ENCODE measurements at regions not wholly inside any gene's neighbourhood (a gene's known extent, or its start where the extent isn't known, plus 50 kb on each side); places are given as distances from the start of the nearest gene placed in this dataset.

DNA sequence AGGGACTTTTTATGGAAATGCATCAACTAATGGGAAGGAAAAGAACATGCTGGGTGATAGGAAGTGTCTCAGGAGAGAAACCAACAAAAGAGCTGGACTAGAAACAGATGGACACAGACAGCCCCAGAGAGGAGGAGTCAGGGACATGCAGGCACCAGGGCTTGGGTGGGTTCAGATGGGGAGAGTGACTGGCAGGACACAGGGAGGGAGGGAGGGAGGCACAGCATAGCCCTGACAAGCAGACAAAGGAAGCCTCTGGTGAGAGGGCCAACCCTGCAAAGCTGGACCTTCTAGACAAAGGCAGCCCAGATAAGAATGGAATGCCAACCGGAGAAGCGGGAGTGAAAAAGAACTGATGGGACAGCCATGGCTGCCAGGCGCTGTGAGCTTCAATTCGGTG lies 568.8 kb downstream of the AJAP1 start (continued):
- TF ChIP-seq, protein P1, sequence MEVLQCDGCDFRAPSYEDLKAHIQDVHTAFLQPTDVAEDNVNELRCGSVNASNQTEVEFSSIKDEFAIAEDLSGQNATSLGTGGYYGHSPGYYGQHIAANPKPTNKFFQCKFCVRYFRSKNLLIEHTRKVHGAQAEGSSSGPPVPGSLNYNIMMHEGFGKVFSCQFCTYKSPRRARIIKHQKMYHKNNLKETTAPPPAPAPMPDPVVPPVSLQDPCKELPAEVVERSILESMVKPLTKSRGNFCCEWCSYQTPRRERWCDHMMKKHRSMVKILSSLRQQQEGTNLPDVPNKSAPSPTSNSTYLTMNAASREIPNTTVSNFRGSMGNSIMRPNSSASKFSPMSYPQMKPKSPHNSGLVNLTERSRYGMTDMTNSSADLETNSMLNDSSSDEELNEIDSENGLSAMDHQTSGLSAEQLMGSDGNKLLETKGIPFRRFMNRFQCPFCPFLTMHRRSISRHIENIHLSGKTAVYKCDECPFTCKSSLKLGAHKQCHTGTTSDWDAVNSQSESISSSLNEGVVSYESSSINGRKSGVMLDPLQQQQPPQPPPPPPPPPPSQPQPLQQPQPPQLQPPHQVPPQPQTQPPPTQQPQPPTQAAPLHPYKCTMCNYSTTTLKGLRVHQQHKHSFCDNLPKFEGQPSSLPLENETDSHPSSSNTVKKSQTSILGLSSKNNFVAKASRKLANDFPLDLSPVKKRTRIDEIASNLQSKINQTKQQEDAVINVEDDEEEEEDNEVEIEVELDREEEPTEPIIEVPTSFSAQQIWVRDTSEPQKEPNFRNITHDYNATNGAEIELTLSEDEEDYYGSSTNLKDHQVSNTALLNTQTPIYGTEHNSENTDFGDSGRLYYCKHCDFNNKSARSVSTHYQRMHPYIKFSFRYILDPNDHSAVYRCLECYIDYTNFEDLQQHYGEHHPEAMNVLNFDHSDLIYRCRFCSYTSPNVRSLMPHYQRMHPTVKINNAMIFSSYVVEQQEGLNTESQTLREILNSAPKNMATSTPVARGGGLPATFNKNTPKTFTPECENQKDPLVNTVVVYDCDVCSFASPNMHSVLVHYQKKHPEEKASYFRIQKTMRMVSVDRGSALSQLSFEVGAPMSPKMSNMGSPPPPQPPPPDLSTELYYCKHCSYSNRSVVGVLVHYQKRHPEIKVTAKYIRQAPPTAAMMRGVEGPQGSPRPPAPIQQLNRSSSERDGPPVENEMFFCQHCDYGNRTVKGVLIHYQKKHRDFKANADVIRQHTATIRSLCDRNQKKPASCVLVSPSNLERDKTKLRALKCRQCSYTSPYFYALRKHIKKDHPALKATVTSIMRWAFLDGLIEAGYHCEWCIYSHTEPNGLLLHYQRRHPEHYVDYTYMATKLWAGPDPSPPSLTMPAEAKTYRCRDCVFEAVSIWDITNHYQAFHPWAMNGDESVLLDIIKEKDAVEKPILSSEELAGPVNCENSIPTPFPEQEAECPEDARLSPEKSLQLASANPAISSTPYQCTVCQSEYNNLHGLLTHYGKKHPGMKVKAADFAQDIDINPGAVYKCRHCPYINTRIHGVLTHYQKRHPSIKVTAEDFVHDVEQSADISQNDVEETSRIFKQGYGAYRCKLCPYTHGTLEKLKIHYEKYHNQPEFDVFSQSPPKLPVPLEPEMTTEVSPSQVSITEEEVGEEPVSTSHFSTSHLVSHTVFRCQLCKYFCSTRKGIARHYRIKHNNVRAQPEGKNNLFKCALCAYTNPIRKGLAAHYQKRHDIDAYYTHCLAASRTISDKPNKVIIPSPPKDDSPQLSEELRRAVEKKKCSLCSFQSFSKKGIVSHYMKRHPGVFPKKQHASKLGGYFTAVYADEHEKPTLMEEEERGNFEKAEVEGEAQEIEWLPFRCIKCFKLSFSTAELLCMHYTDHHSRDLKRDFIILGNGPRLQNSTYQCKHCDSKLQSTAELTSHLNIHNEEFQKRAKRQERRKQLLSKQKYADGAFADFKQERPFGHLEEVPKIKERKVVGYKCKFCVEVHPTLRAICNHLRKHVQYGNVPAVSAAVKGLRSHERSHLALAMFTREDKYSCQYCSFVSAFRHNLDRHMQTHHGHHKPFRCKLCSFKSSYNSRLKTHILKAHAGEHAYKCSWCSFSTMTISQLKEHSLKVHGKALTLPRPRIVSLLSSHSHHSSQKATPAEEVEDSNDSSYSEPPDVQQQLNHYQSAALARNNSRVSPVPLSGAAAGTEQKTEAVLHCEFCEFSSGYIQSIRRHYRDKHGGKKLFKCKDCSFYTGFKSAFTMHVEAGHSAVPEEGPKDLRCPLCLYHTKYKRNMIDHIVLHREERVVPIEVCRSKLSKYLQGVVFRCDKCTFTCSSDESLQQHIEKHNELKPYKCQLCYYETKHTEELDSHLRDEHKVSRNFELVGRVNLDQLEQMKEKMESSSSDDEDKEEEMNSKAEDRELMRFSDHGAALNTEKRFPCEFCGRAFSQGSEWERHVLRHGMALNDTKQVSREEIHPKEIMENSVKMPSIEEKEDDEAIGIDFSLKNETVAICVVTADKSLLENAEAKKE (CRISPR knock-in tag; IDR thresholded peaks at IDR 0.05): no peak
- no peak for TF ChIP-seq EZH2 (IDR thresholded peaks at IDR 0.05; ENCODE audit: low read depth, unreplicated experiment)
- no peak for TF ChIP-seq ZNF331 (CRISPR knock-in tag; IDR thresholded peaks at IDR 0.05; ENCODE audit: low read depth)

DNA sequence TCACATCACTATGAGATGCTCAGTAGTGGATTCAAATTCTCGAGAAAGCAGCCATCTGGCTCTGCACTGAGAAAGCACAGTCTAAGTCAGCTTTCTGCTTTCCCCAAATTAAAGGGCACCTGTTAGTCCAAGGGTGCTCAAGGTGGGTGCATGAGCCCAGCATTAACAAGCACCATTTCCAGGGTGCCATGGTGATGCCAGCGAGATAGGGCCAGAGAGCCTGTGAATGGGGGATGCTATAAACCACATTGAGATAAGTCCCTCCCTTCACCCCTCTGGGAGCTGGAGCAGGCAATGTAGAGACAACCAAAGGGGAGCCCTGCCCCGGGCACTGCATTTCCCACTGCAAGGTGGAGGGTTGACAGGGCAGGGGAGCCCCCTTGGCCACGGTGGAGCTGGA lies 568.2 kb downstream of the AJAP1 start:
- Histone ChIP-seq H3K27me3 (ENCODE audit: insufficient read depth) (no peaks in the 10 kb centered on the region), H3K27ac (ENCODE audit: low read depth) (no peak overlapping the region), H3K4me3 (no peak overlapping the region), H4K20me1 (replicated peaks; ENCODE audit: insufficient read depth) (no peaks in the 10 kb centered on the region), H3K4me2 (no peak overlapping the region), H3K79me2 (replicated peaks; ENCODE audit: insufficient read depth) (no peaks in the 10 kb centered on the region), H3K4me1 (ENCODE audit: insufficient read depth) (no peaks in the 10 kb centered on the region), H3K36me3 (ENCODE audit: insufficient read depth) (peaks cover 5% of the 10 kb centered on the region; the same call in 1 of the 2 replicates), H3K9me2 (ENCODE audit: insufficient read depth) (no peaks in the 10 kb centered on the region), H2AFZ (no peak overlapping the region), H3F3A (replicated peaks; ENCODE audit: low read depth) (no peaks in the 10 kb centered on the region)
- Mint-ChIP-seq H3K4me3 (no peak overlapping the region), H3K4me1 (peaks cover 12% of the 10 kb centered on the region), H3K9me3 (no peaks in the 10 kb centered on the region), H3K36me3 (ENCODE audit: low read depth) (no peaks in the 10 kb centered on the region), H3K27me3 (ENCODE audit: insufficient read depth, low read depth, poor library complexity) (peaks cover 68% of the 10 kb centered on the region), H3K27ac (no peak overlapping the region)
- ATAC-seq (no peak), DNase-seq (ENCODE audit: low spot score) (no peak)
- TF ChIP-seq STAT1 (IDR thresholded peaks at IDR 0.05; ENCODE audit: unreplicated experiment): no peak
- TF ChIP-seq ZNF114 (CRISPR knock-in tag; IDR thresholded peaks at IDR 0.05): no peak
- no peak for TF ChIP-seq REST (IDR thresholded peaks at IDR 0.05; ENCODE audit: unreplicated experiment)
- TF ChIP-seq EZH2 (IDR thresholded peaks at IDR 0.05; ENCODE audit: low read depth, unreplicated experiment): no peak
- no peak for TF ChIP-seq EZH2phosphoT487 (IDR thresholded peaks at IDR 0.05; ENCODE audit: unreplicated experiment)
